Cardiac fibroblast (primary cell): ENCODE measurements at regions not wholly inside any gene's neighbourhood (a gene's known extent, or its start where the extent isn't known, plus 50 kb on each side); places are given as distances from the start of the nearest gene placed in this dataset.

Experiments
- DNase-seq, 2 donors: peaks; one replicate each; pipeline versions ENCODE4 v3.0.0 to v3.0.0-alpha.2; 2010; ENCODE audit warnings: low read depth in 2 of 2
- H3K4me3 ChIP-seq, 2 donors: replicated peaks in 1 of 2; 1 replicate in 1 of 2; 2 replicates in 1 of 2; pipeline ENCODE4 v1.5.1; 2011; ENCODE audit warnings: low read depth in 2 of 2, low read length in 2 of 2, mild to moderate bottlenecking in 2 of 2, moderate library complexity in 1 of 2
- CTCF ChIP-seq: IDR thresholded peaks from one replicate; pipeline ENCODE4 v1.5.1; 2011; ENCODE audit warnings: low read depth, mild to moderate bottlenecking, low read length, inconsistent platforms

DNA sequence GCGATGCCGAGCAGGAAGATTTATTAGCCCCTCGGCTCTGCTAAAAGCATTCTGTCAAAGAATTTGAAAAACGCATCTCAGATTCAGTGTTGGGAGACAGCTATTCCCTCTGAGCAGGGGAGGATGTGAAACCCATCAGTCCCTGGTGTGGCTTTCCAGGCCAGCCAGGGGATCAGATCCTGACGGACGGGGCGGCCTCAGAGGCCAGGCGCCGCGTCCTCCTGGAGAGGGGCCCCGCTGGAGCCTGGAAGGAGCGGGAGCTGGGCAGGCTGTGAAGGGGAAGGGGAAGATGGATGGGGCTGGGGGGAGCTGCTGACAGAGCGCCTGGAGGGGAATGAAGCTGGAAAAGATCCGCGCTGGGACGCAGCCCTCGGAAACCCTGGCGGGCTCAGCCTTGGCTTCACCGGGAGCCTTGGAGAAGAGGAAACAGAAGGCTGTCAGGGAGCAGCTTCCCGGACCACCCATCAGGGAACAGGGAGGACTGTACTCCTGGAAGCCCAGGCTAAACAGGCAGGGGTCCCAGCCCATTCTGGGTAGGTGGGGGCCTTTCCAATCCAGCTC, 358.0 kb downstream of the C16orf95 start:
- H3K4me3 ChIP-seq, result no peak overlapping the region
- TF ChIP-seq CTCF, result no peak
- no peak for DNase-seq

- no peak overlapping the region for H3K4me3 ChIP-seq
- DNase-seq, result no peak
- TF ChIP-seq CTCF, result no peak
Observed at GRCh38 chr16:86959729-86960128, 357.5 kb downstream of the C16orf95 start.

DNA sequence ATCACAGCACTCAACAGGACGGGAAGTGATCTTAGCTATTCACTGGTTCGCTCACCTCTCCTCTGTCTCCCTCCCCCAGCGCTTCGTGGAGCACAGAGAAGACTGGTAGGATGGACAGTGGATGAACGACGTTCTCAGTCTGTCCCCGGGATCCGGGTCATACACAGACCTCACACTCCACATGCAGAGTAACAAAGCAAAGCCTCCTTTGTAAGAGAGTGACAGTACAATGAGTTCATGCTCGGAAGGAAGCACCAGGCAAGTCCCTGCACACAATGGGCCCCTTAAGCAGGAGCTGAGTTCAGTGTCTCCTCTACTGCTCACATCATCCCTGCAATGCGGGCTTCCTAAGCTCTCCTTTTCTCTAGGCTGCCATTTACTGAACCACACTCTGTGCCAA, 356.9 kb downstream of the C16orf95 start:
- no peak overlapping the region for H3K4me3 ChIP-seq
- no peak for TF ChIP-seq CTCF
- no peak for DNase-seq

GRCh38 chr16:86961171-86961601, 356.0 kb downstream of the C16orf95 start:
- H3K4me3 ChIP-seq, result no peak overlapping the region
- DNase-seq, result peak in 1 of 2 donors; percentile 43
- no peak for TF ChIP-seq CTCF

DNA sequence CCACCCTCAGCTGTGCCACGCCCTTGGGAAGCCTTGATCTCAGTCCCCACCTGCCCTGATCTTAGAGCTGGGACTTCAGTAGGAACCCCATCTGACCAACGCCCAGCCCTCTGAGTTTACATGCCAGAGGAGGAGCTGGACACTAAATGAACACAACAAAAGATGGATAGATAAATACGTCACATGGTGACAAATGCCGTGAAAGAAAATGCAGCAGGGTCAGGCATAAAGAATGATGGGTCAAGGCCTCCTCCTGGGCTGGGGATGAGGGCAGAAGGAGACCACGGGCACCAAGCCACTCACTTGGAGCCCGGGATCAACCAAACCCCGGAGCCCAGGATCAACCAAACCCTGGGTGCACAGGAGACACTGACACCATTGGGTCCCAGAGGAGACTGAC, 354.9 kb downstream of the C16orf95 start:
- DNase-seq, result no peak
- no peak for TF ChIP-seq CTCF
- no peak overlapping the region for H3K4me3 ChIP-seq

GRCh38 chr16:86962913-86963312, 354.3 kb downstream of the C16orf95 start:
- DNase-seq, result no peak
- no peak overlapping the region for H3K4me3 ChIP-seq
- no peak for TF ChIP-seq CTCF
